ENCODE measurements at regions not wholly inside any gene's neighbourhood (a gene's known extent, or its start where the extent isn't known, plus 50 kb on each side); places are given as distances from the start of the nearest gene placed in this dataset.

- DNase-seq (ENCODE audit: low spot score) = no peak
Measured at GRCh38 chr2:15701341-15701907, 109.8 kb downstream of the DDX1 start.

GRCh38 chr2:15701991-15702390, 110.3 kb downstream of the DDX1 start:
- no peak for DNase-seq (ENCODE audit: low spot score)

GRCh38 chr2:15702452-15702851, 110.8 kb downstream of the DDX1 start:
- DNase-seq (ENCODE audit: low spot score) = no peak

GRCh38 chr2:15703365-15703869, 111.7 kb downstream of the DDX1 start:
- DNase-seq (ENCODE audit: low spot score) = no peak

- no peak for DNase-seq (ENCODE audit: low spot score)
Measured at GRCh38 chr2:15704086-15704787, 112.6 kb downstream of the DDX1 start.

- no peak for DNase-seq (ENCODE audit: low spot score)
Measured at GRCh38 chr2:15704788-15705115, 113.1 kb downstream of the DDX1 start.

GRCh38 chr2:15705310-15705709, 113.6 kb downstream of the DDX1 start:
- no peak for DNase-seq (ENCODE audit: low spot score)

- no peak for DNase-seq (ENCODE audit: low spot score)
Measured at GRCh38 chr2:15705839-15706386, 114.2 kb downstream of the DDX1 start.

GRCh38 chr2:15706424-15706823, 114.8 kb downstream of the DDX1 start:
- DNase-seq (ENCODE audit: low spot score) = no peak

- DNase-seq (ENCODE audit: low spot score) = no peak
Measured at GRCh38 chr2:15706986-15707632, 115.4 kb downstream of the DDX1 start.

- DNase-seq (ENCODE audit: low spot score) = no peak
Measured at GRCh38 chr2:15708161-15708560, 116.5 kb downstream of the DDX1 start.

- no peak for DNase-seq (ENCODE audit: low spot score)
Measured at GRCh38 chr2:15708865-15709820, 117.5 kb downstream of the DDX1 start.

- DNase-seq (ENCODE audit: low spot score) = no peak
Measured at GRCh38 chr2:15711126-15711860, 119.6 kb downstream of the DDX1 start.

- no peak for DNase-seq (ENCODE audit: low spot score)
Measured at GRCh38 chr2:15712551-15713342, 121.1 kb downstream of the DDX1 start.

GRCh38 chr2:15713475-15713874, 121.8 kb downstream of the DDX1 start:
- no peak for DNase-seq (ENCODE audit: low spot score)

GRCh38 chr2:15714002-15714401, 122.3 kb downstream of the DDX1 start:
- DNase-seq (ENCODE audit: low spot score) = no peak

GRCh38 chr2:15714609-15715008, 122.9 kb downstream of the DDX1 start:
- DNase-seq (ENCODE audit: low spot score) = no peak

GRCh38 chr2:15715596-15715995, 123.9 kb downstream of the DDX1 start:
- no peak for DNase-seq (ENCODE audit: low spot score)

- DNase-seq (ENCODE audit: low spot score) = no peak
Measured at GRCh38 chr2:15718103-15718943, 126.7 kb downstream of the DDX1 start.

- no peak for DNase-seq (ENCODE audit: low spot score)
Measured at GRCh38 chr2:15718944-15719323, 127.3 kb downstream of the DDX1 start.

All from HuH-7 (cell line).